Stromal cell of bone marrow (primary cell): ENCODE measurements at regions not wholly inside any gene's neighbourhood (a gene's known extent, or its start where the extent isn't known, plus 50 kb on each side); places are given as distances from the start of the nearest gene placed in this dataset.

Source experiments
- DNase-seq: peaks from one replicate; pipeline ENCODE4 v3.0.0-alpha.2; 2012; ENCODE audit warnings: low read depth

DNA sequence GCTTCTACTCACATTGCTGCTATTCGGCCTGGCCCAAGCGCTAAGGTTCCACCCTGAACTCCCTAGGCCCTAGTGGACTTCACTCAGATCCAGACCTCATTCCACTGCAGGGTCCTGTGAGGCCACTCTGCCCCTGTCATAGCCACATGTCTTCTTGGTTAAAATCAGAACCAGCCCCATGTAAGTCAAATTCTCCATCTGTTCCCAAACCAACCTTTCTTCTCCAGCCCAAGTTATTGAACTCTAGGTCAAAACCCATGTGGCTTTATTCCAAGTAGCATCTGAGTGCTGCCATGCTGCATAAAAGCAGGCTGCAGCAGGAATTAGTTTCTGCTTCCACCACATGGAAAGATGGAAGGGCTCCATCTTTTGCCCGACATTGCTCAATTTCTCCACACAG, 281.2 kb downstream of the SNX13 start:
- no peak for DNase-seq

DNA sequence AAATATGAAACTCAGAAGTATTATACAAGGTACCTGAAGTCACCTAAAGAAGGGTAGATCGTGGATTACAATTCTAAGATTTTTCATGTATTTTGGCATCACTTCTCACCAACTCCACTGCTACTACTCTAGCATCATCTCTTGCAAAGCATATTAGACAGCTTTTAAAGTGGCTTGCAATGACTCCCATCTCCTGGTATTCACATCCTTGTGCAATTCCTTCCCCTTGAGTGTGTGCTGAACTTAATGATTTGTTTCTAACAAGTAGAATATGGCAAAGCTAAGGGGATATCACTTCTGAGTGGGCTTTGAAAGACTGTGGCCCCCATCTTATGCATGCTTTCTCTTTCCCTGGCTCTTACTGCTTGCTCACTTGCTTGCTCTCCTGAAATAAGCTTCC, 280.2 kb downstream of the SNX13 start:
- peak; percentile 59 for DNase-seq

DNA sequence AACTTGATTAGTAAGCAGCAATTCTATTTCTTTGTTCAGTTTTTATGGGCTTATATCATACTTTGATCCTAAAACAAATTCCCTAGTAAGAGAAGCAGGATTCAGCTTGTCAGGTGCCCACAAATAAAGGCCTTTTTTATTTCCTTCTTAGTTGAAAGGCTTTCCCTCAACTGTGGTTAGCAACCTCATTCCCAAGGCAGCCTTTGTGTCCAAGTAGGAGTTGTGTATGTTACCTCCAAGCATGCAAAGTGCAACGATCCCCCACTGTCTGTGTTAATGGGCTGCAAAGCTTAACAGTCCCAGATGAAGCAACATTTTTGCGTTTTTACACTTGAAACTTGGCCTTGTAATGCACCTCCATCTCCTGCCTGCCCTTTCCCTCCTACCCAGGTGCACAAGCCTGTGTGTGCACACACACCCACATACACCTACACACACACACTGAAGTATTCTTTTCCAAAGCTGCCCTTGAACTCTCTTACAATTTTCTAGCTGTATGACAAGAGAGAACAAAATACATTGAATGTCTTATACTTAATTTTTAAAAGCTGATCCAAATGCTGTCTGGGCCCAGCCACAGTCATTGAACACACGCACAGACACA, 278.2 kb downstream of the SNX13 start:
- DNase-seq = no peak

GRCh38 chr7:17663061-17663675, 277.1 kb downstream of the SNX13 start:
- peak; percentile 50 for DNase-seq

GRCh38 chr7:17665029-17665428, 275.3 kb downstream of the SNX13 start:
- no peak for DNase-seq

GRCh38 chr7:17668122-17668521, 272.2 kb downstream of the SNX13 start:
- DNase-seq = no peak

DNA sequence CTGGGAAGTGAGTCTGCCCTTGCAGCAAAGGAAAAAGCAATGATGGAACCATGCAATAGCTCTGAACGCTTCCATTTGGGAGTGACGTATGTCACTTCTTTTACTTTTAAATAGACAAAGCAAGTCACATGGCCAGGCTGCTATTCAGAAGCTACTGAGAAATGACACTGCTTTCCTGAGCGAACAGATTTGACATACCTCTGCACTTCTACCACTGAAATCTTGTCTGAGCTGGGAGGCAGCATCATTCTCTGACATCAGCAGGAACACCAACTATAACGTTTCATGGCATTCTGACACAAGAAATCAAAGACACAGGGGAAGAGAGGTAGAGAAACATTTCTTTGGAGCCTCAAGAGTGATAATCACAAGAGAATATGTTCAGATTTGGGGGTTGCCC, 271.1 kb downstream of the SNX13 start:
- no peak for DNase-seq

DNA sequence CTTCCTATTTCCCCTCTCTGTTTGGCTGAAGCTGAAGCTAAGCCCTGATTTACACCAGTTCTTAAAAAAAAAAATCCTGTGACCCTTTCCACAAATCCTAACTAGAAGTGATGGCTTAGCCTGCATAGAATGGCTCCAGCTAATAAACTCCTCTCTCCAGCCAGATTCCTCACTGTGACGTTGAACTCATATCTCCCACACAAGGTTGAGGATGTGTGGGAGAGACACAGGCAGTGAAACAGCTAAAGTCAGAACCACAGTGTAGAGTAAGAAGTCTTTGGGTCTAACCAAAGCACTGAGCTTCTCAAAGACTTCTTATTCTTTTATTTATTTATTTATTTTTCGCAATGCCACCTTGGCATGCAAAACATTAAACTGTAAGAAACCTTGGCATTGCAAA, 268.3 kb downstream of the SNX13 start:
- no peak for DNase-seq

GRCh38 chr7:17672783-17673182, 267.5 kb downstream of the SNX13 start:
- DNase-seq = no peak

DNA sequence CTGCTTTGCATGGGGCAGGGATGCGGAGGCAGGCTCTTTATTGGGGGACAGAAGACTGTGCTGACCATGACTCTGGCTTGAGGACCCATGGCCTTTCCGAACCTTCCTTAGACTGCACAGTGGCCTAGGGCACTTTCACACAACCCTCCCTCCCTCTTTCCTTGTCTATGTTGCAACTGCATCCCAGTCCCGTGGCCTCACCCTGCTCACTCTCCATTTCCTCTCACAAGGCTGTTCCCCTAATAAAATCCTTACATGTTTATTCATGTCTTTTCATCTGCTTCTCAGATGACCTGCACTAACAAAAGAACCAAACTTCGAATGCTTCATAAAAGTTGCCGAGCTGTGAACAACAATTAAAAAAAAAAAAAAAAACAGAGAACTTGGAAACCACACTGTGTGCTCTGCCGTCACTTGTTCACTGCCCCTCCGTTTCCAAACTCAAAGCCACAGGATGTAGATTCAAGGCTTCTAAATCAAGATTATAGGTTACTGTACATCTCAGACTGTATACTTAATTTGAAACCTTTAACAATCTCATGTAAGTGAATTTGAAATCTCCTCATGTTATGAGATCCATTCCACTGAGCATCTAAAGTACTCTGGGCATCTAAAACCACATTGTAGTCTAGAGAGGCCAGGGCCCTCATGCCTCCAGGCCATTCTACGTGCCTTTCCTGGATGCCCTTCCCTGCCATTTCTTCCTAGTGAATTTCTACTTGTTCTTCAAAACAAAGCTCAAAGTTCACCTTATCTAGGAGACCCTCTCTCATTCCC, 265.9 kb downstream of the SNX13 start:
- no peak for DNase-seq

DNA sequence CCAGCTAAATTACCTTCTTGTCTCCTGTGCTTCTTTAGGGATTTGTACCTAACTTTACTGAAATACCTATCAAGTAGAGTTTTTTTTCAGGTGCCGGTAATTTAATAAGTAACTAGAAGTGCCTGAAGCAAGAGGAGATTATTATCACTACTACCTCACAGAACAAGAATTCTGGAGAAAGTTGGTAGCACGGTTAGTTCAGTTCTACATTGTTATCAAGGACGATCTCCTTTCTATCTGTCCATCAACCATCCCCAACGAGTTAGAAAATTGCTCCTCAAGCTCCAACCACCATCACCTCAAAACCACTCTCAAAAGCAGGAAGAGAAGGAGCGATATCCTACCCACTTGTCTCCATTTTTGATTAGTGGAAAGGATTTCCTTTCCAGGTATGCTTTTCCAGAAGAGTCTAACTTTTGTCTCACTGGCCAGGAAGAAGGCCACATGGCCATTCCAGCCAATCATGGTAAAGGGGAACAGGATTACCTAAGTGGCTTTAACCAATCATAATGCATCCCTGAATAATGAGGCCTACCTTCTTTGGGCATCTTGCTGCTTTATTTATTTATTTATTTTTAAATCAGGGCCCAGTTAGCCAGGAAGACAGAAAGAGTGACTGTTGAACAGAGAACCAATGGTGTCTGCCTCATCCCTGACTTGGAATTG, 265.2 kb downstream of the SNX13 start:
- DNase-seq = no peak

DNA sequence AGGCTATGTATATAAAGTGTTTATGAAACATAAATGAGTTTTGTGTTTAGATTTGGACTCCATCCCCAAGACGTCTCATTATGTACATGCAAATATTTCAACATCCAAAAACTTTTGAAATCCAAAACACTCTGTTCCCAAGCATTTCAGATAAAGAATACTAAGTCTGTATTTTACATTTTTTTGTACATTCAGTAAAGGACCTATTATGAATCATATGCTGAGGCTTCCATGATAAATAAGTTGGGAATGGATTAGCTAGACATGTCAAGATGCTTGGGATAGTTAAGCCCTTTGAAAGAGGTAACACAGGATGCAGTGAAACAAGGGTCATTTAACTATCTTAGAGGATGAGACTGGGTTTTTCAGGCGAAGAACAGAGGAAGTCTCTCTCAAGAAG, 262.9 kb downstream of the SNX13 start:
- no peak for DNase-seq

DNA sequence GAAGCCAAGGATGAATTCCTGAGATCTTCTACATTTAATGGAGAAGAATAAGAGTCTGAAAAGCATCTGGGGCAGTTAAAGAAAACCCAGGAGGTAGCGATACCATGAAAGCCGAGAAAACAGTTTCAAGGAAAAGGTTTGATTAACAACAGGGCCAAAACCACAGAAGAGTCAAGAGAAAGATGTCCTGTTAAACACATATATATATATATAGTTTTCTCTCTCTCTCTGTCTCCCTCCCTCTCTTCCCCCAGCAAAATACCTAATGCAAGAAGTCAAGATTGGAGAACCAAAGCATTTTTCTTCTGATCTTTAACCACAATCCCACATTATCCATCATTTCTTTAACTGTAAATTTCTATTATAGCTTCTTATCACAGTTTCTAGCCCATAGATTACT, 261.4 kb downstream of the SNX13 start:
- DNase-seq = no peak

GRCh38 chr7:17679458-17679857, 260.8 kb downstream of the SNX13 start:
- DNase-seq = peak; percentile 58

GRCh38 chr7:17680026-17680425, 260.3 kb downstream of the SNX13 start:
- DNase-seq = peak; percentile 74

DNA sequence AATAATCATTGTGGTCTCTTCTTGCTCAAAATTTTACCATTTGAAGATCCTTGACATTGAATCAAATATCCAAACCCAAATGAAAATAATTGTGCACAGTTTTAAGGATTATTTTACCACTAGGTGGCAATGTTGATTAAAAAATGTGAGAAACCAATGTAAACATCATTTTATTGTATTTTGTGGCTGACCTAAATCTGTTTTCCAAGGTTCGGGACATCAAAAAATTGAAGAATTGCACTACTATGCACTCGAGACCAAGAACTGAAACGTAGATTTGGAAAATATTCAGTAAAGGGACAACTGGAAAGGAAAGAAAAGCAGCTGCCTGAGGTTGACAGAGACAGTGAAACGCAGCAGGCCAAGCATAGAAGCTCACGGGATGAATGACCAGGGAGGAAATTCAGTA, 259.3 kb downstream of the SNX13 start:
- no peak for DNase-seq

- DNase-seq = no peak
These were observed 258.3 kb downstream of the SNX13 start for GRCh38 chr7:17681965-17682364.

GRCh38 chr7:17682586-17682985, 257.7 kb downstream of the SNX13 start:
- no peak for DNase-seq

DNA sequence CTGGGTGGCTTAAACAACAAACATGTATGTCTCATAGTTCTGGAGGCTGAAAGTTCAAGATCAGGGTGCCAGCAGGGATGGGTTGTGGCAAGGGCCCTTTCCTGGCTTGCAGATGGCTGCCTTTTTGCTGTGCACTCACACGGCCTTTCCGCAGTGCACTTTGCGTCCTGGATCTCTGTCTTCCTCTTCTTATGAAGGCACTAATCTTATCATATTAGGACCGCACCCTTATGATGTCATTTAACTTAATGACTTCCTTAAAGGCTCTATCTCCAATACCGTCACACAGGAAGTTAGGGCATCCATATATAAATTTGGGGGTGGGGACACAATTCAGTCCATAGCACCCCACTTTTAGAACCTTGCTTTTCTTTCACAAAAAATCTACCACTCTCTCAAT, 255.2 kb downstream of the SNX13 start:
- no peak for DNase-seq

DNA sequence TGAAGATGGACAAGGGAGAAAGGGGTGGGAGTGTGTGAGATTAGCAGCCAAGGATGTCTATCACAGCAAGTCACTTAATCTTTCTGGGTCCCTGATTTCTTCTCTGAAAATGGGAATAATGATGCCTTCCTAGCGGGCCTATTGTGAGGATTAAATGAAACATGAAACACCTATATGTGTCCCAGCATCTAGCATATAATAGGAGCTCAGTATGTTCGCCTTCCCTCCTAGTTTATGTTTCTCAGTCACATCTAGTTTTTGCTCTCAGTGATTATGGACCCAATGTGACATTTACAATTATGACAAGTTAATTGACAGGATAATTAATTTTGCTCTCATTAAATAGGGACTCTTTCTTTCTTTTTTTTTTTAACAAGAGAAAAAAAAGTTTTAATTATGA, 252.9 kb downstream of the SNX13 start:
- DNase-seq = no peak

DNA sequence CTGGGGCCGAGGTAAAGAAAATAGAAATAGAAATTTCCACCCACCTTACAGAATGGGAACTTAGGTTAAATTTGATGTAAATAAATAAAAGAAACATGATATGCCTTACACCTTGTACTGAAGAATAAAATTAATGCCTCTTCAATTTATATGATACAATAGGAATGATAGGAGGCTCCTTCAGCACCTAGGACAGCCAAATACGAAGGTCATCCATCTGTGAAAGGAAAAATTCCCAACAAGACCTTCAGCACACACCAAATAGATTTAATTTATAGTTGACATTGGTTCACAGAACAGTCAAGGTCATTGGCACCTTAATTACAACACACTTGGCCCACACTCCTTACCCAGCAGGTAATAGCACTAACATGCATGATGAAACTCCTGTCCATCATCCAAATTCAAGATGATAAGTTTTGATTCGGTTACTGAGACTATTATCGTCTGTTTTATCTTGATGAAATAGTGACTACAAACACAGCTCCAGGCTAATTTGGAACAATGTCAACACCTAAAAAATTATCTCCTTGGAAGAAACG, 250.9 kb downstream of the SNX13 start:
- DNase-seq = no peak

- peak; percentile 92 for DNase-seq
These were observed 250.3 kb downstream of the SNX13 start for GRCh38 chr7:17690030-17690429.

DNA sequence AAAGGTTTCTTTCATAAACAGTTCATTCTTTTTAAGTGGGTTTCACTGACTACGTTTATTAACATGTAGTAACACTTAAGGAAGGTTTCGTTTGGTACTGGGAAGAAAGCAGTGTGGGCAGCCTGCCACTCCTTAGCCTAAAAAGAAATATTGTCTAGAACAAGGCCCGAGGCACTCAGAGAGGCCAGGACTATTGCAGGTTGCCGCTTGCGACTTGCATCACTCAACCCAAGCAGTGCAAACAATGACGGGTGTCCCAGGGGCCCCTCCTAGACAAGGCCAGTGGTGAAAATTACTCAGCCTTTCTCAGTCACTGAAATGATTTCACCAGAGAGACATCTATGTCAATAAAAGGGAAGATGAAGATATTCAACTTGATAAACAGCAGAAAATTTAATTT, 243.9 kb downstream of the SNX13 start:
- peak; percentile 96 for DNase-seq
